ENCODE measurements at regions not wholly inside any gene's neighbourhood (a gene's known extent, or its start where the extent isn't known, plus 50 kb on each side); places are given as distances from the start of the nearest gene placed in this dataset.

DNA sequence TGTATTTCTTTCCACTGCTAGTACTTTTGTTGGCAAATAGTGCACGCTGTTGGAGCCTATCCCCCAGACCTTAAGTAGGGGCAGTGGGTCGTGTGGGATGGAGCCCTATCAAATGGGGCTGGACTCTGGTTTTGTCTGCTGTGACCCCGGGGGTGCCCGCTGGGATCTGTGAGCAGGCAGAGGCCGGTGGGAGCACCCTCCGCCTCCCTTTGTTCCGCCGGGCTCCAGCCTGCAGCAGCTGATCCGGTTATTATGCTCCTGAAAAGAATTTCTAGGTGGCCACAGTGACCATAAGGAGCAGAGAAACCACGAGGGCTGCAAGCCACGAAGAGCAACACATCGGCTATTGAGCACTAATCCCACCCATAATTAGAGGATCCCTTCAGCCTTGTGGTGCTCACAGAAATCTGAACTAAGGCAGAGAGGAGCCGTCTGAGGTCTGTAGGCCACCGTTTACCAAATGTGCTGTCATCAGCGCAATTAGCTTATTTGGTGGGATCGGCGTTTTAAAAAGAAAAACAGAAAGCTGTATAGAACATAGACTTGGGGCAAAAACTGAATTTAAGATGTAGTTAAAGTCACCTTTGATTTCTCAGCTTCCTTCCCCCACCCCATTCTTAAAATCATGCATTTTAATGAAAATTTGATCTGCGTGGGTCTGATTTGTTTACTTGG is 598.3 kb upstream of the JAG1 start:
- Histone ChIP-seq H3K9me2 (no peaks in the 10 kb centered on the region), H3K9ac (no peak overlapping the region), H3K27ac (ENCODE audit: low read depth in 2 of 2, low read length in 1 of 2) (no peak overlapping the region), H3K79me2 (ENCODE audit: insufficient read depth) (no peaks in the 10 kb centered on the region), H2AFZ (ENCODE audit: low read depth) (no peak overlapping the region), H3K27me3 (ENCODE audit: insufficient read depth) (no peaks in the 10 kb centered on the region), H3K4me2 (no peak overlapping the region), H4K20me1 (ENCODE audit: insufficient read depth) (no peaks in the 10 kb centered on the region), H3F3A (replicated peaks; ENCODE audit: insufficient read depth) (peaks cover 3% of the 10 kb centered on the region), H3K9me3 (no peaks in the 10 kb centered on the region), H3K36me3 (replicated peaks in 1 of 2; ENCODE audit: control insufficient read depth in 1 of 2, insufficient read depth in 2 of 2, low read length in 1 of 2) (no peaks in the 10 kb centered on the region), H3K4me3 (ENCODE audit: low read depth in 2 of 2, low read length in 1 of 2) (no peak overlapping the region), H3K4me1 (ENCODE audit: control insufficient read depth in 1 of 2, insufficient read depth in 2 of 2, low read depth in 1 of 2, low read length in 1 of 2) (peaks cover 0 to 11% of the 10 kb centered on the region in 2 experiments; a peak in 3 of 4 replicates)
- ChIA-PET POLR2A (no interaction called here), CTCF (interaction anchor here (0.7 kb wide), 1 partner anchor 345 kb away, joined by 4 read pairs; no protein-coding TSS in a partner anchor)
- TF ChIP-seq TCF12 (IDR thresholded peaks at IDR 0.05) (no peak), GATA2 (CRISPR knock-in tag; IDR thresholded peaks at IDR 0.05) (no peak)
- TF ChIP-seq, protein P1, sequence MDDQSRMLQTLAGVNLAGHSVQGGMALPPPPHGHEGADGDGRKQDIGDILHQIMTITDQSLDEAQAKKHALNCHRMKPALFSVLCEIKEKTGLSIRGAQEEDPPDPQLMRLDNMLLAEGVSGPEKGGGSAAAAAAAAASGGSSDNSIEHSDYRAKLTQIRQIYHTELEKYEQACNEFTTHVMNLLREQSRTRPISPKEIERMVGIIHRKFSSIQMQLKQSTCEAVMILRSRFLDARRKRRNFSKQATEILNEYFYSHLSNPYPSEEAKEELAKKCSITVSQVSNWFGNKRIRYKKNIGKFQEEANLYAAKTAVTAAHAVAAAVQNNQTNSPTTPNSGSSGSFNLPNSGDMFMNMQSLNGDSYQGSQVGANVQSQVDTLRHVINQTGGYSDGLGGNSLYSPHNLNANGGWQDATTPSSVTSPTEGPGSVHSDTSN (IDR thresholded peaks at IDR 0.05) = no peak
- TF ChIP-seq, protein P2, sequence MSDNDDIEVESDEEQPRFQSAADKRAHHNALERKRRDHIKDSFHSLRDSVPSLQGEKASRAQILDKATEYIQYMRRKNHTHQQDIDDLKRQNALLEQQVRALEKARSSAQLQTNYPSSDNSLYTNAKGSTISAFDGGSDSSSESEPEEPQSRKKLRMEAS (IDR thresholded peaks at IDR 0.05; ENCODE audit: low read depth) = no peak
- DNase-seq = no peak
- 90% methylated on average over 18 of the region's 18 CpGs for WGBS (ENCODE audit: low lambda C conversion rate)

DNA sequence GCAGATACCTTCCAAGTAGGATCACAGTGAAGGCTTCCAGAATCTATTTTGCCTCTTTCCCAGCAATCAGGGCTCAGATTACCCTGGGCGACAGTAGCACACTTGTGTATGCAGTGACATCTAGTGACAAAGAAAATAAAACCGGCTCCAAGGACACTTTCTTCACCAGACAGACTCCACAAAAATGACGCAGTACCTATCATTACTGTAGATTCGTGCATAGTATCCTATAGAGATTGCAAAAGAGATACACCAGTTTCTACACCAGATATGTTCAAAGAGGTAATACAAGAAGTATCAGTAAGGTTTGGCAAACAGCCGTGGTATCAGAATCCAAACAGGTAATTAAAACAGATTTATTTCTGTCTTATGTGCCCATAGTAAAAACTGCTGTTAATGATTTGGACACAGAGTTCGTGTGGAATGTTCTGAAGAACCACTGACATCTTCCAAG is 600.4 kb upstream of the JAG1 start:
- POLR2A ChIA-PET = no interaction called here
- Histone ChIP-seq H3K36me3 (replicated peaks in 1 of 2; ENCODE audit: control insufficient read depth in 1 of 2, insufficient read depth in 2 of 2, low read length in 1 of 2) (no peaks in the 10 kb centered on the region), H3F3A (replicated peaks; ENCODE audit: insufficient read depth) (no peaks in the 10 kb centered on the region), H3K27me3 (ENCODE audit: insufficient read depth) (no peaks in the 10 kb centered on the region), H3K4me3 (ENCODE audit: low read depth in 2 of 2, low read length in 1 of 2) (no peak overlapping the region), H3K4me2 (no peak overlapping the region), H3K9me2 (no peaks in the 10 kb centered on the region), H3K9me3 (no peaks in the 10 kb centered on the region), H3K27ac (ENCODE audit: low read depth in 2 of 2, low read length in 1 of 2) (no peak overlapping the region; a peak in 1 of 4 replicates), H2AFZ (ENCODE audit: low read depth) (no peak overlapping the region), H4K20me1 (ENCODE audit: insufficient read depth) (no peaks in the 10 kb centered on the region), H3K9ac (no peak overlapping the region), H3K79me2 (ENCODE audit: insufficient read depth) (no peaks in the 10 kb centered on the region), H3K4me1 (ENCODE audit: control insufficient read depth in 1 of 2, insufficient read depth in 2 of 2, low read depth in 1 of 2, low read length in 1 of 2) (no peaks in the 10 kb centered on the region; a peak in 1 of 4 replicates)
- TF ChIP-seq FOXJ3 (CRISPR knock-in tag; IDR thresholded peaks at IDR 0.05) (no peak), RCOR1 (IDR thresholded peaks at IDR 0.05; ENCODE audit: low read length) (0 out of 2 replicates have a peak, but pooled peaks have one; percentile 13), NRF1 (IDR thresholded peaks at IDR 0.05; ENCODE audit: low read depth, low read length) (no peak), TCF12 (IDR thresholded peaks at IDR 0.05) (0 out of 2 replicates have a peak, but pooled peaks have one; percentile 6), SMC3 (IDR thresholded peaks at IDR 0.05; ENCODE audit: low read depth, low read length) (peak; percentile 86), RAD21 (IDR thresholded peaks at IDR 0.05; ENCODE audit: low read length) (peak; percentile 95), NFIC (IDR thresholded peaks at IDR 0.05; ENCODE audit: borderline replicate concordance) (no peak), EP300 (IDR thresholded peaks at IDR 0.05; ENCODE audit: borderline replicate concordance in 1 of 2, low read depth in 1 of 2, low read length in 1 of 2) (peak in 1 of 2 experiments; percentile 23; a peak in 1 of 4 replicates)
- TF ChIP-seq, protein P2 (IDR thresholded peaks at IDR 0.05; ENCODE audit: low read depth) = no peak
- TF ChIP-seq, protein P3, sequence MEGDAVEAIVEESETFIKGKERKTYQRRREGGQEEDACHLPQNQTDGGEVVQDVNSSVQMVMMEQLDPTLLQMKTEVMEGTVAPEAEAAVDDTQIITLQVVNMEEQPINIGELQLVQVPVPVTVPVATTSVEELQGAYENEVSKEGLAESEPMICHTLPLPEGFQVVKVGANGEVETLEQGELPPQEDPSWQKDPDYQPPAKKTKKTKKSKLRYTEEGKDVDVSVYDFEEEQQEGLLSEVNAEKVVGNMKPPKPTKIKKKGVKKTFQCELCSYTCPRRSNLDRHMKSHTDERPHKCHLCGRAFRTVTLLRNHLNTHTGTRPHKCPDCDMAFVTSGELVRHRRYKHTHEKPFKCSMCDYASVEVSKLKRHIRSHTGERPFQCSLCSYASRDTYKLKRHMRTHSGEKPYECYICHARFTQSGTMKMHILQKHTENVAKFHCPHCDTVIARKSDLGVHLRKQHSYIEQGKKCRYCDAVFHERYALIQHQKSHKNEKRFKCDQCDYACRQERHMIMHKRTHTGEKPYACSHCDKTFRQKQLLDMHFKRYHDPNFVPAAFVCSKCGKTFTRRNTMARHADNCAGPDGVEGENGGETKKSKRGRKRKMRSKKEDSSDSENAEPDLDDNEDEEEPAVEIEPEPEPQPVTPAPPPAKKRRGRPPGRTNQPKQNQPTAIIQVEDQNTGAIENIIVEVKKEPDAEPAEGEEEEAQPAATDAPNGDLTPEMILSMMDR (IDR thresholded peaks at IDR 0.05) = peak; percentile 76
- WGBS (ENCODE audit: low lambda C conversion rate) = 10% methylated on average over 6 of the region's 6 CpGs
- peak; percentile 67 for DNase-seq
- CTCF ChIA-PET = interaction anchor here (0.7 to 1.2 kb wide), 6 partner anchors 11 to 1657 kb away, joined by 3 to 5 read pairs (median 4); no protein-coding TSS in a partner anchor
